ENCODE measurements at regions not wholly inside any gene's neighbourhood (a gene's known extent, or its start where the extent isn't known, plus 50 kb on each side); places are given as distances from the start of the nearest gene placed in this dataset.
"Not testable (repeated sequence)": the region's sequence is repeated elsewhere in the genome, so short reads cannot be mapped to it uniquely, and the experiment has no call there.

GRCh38 chr4:28247805-28248204, 1387.2 kb downstream of the STIM2 start:
- DNase-seq: no peak

- DNase-seq: no peak
These were observed 1387.6 kb downstream of the STIM2 start for GRCh38 chr4:28248269-28248668.

GRCh38 chr4:28250646-28251045, 1390.0 kb downstream of the STIM2 start:
- no peak for DNase-seq

- no peak for DNase-seq
These were observed 1391.2 kb downstream of the STIM2 start for GRCh38 chr4:28251831-28252230.

GRCh38 chr4:28254003-28254402, 1393.4 kb downstream of the STIM2 start:
- no peak for DNase-seq

- no peak for DNase-seq
These were observed 1395.7 kb downstream of the STIM2 start for GRCh38 chr4:28256295-28256694.

- no peak for DNase-seq
These were observed 1399.3 kb downstream of the STIM2 start for GRCh38 chr4:28259951-28260350.

GRCh38 chr4:28267166-28267565, 1406.5 kb downstream of the STIM2 start:
- DNase-seq: no peak

GRCh38 chr4:28269426-28269825, 1408.8 kb downstream of the STIM2 start:
- no peak for DNase-seq

GRCh38 chr4:28277931-28278330, 1417.3 kb downstream of the STIM2 start:
- DNase-seq: no peak

- no peak for DNase-seq
These were observed 1418.0 kb downstream of the STIM2 start for GRCh38 chr4:28278676-28279075.

GRCh38 chr4:28279249-28279648, 1418.6 kb downstream of the STIM2 start:
- DNase-seq: no peak

- DNase-seq: not testable (repeated sequence)
These were observed 1425.6 kb downstream of the STIM2 start for GRCh38 chr4:28286266-28286665.

GRCh38 chr4:28287831-28288233, 1427.2 kb downstream of the STIM2 start:
- no peak for DNase-seq

- DNase-seq: no peak
These were observed 1435.6 kb downstream of the STIM2 start for GRCh38 chr4:28296239-28296638.

- DNase-seq: no peak
These were observed 1450.3 kb downstream of the STIM2 start for GRCh38 chr4:28310926-28311325.

- not testable (repeated sequence) for DNase-seq
These were observed 1451.9 kb downstream of the STIM2 start for GRCh38 chr4:28312497-28312896.

- no peak for DNase-seq
These were observed 1453.4 kb downstream of the STIM2 start for GRCh38 chr4:28313729-28314713.

- DNase-seq: no peak
These were observed 1456.6 kb downstream of the STIM2 start for GRCh38 chr4:28317221-28317620.

GRCh38 chr4:28334249-28334648, 1473.6 kb downstream of the STIM2 start:
- no peak for DNase-seq

- DNase-seq: no peak
These were observed 1481.1 kb downstream of the STIM2 start for GRCh38 chr4:28341784-28342183.

GRCh38 chr4:28350485-28350884, 1489.8 kb downstream of the STIM2 start:
- no peak for DNase-seq

GRCh38 chr4:28351102-28351501, 1490.5 kb downstream of the STIM2 start:
- no peak for DNase-seq

GRCh38 chr4:28351826-28352225, 1491.2 kb downstream of the STIM2 start:
- DNase-seq: no peak
